SK-N-MC (cell line): ENCODE measurements at regions not wholly inside any gene's neighbourhood (a gene's known extent, or its start where the extent isn't known, plus 50 kb on each side); places are given as distances from the start of the nearest gene placed in this dataset.

Experiments
- EZH2 ChIP-seq: fragments of 200-600 bp; sonication (generic); IDR thresholded peaks from one replicate; pipeline ENCODE4 v1.6.1; 2017; ENCODE audit warnings: antibody characterized with exemption
- FOXP2 ChIP-seq: optimal IDR thresholded peaks from 2 replicates; pipeline ENCODE3; 2011; ENCODE audit warnings: mild to moderate bottlenecking, moderate library complexity; ENCODE audit not compliant: insufficient read depth; ENCODE audit errors: extremely low read length, control extremely low read depth
- POLR2AphosphoS5 ChIP-seq: IDR thresholded peaks from 2 replicates; pipeline ENCODE4 v1.6.1; 2012; ENCODE audit warnings: mild to moderate bottlenecking, low read depth, low read length, borderline replicate concordance

DNA sequence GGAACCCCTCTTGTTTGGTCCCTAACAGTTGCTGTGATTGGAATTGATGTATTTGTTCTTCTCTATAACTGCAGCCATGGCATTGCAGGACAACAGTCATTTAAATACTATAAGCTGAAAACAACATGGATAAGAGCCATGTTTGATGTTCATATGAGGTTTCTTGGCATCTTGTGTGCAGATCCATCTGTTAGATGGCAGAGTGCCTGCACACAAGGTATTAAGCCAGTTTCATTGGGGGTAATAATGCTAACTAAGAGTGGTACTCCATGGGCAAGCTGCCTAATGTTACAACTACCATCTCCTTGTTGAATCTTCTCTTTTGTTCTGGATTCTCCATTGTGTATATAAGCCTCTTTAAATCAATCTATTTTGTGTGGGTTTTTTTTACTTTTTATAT is 206.0 kb upstream of the CHORDC1 start:
- TF ChIP-seq EZH2 (no peak), POLR2AphosphoS5 (no peak), FOXP2 (no peak)
